Sigmoid colon (tissue), 6 donors: ENCODE measurements at regions not wholly inside any gene's neighbourhood (a gene's known extent, or its start where the extent isn't known, plus 50 kb on each side); places are given as distances from the start of the nearest gene placed in this dataset.
"Not testable (repeated sequence)": the region's sequence is repeated elsewhere in the genome, so short reads cannot be mapped to it uniquely, and the experiment has no call there.

Experiments
- DNase-seq: peaks from one replicate; pipeline ENCODE4 v3.0.0-alpha.2; 2019
- H3K27ac ChIP-seq, 4 donors: fragments of 200-600 bp; sonication (generic); one replicate each; pipeline ENCODE4 v1.5.1; 2016 to 2019; ENCODE audit warnings: mild to moderate bottlenecking in 1 of 4
- H3K27me3 ChIP-seq, 3 donors: fragments of 200-600 bp; sonication (generic); one replicate each; pipeline ENCODE4 v1.5.1; 2019; ENCODE audit warnings: mild to moderate bottlenecking in 1 of 3
- H3K36me3 ChIP-seq, 4 donors: fragments of 200-600 bp; sonication (generic); one replicate each; pipeline ENCODE4 v1.5.1; 2016 to 2019
- H3K4me1 ChIP-seq, 4 donors: fragments of 200-600 bp; sonication (generic); one replicate each; pipeline ENCODE4 v1.5.1; 2017 to 2019
- H3K4me3 ChIP-seq, 4 donors: fragments of 200-600 bp; sonication (generic); one replicate each; pipeline ENCODE4 v1.5.1; 2017 to 2019; ENCODE audit warnings: mild to moderate bottlenecking in 2 of 4, moderate library complexity in 1 of 4
- H3K9me3 ChIP-seq, 4 donors: fragments of 200-600 bp in 3 of 4; sonication (generic) in 3 of 4; one replicate each; pipeline versions ENCODE4 v1.5.1 to v1.6.1; 2013 to 2019
- CTCF ChIP-seq, 4 experiments: fragments of 450-650 bp in 3 of 4; fragments of 200-600 bp in 1 of 4; IDR thresholded peaks; one replicate each; pipeline ENCODE4 v1.5.1; 2016 to 2019; ENCODE audit warnings: antibody characterized with exemption in 4 of 4, mild to moderate bottlenecking in 3 of 4, moderate library complexity in 2 of 4
- EP300 ChIP-seq, 4 donors: sonication (generic); formaldehyde crosslinking; IDR thresholded peaks; one replicate each; pipeline ENCODE4 v1.6.1; 2017; ENCODE audit warnings: antibody characterized with exemption in 4 of 4
- POLR2A ChIP-seq, 2 donors: fragments of 450-650 bp; IDR thresholded peaks; one replicate each; pipeline ENCODE4 v1.6.1; 2016; ENCODE audit warnings: antibody characterized with exemption in 2 of 2, mild to moderate bottlenecking in 2 of 2, moderate library complexity in 2 of 2
- POLR2AphosphoS5 ChIP-seq, 4 donors: sonication (generic); formaldehyde crosslinking; IDR thresholded peaks; one replicate each; pipeline ENCODE4 v1.6.1; 2017; ENCODE audit warnings: antibody characterized with exemption in 4 of 4
- WGBS, 2 donors: extraction: QIAGEN DNeasy Blood & Tissue Kit; methylation state at CpG; one replicate each; pipeline ENCODE4 v1.1.7; 2013; 5-methylcytosine and 5-hydroxymethylcytosine counted together
- intact Hi-C: fragments of 100-400 bp; cut with DNase I; formaldehyde crosslinking; loops from one replicate; pipeline ENCODE4 v1.15.1; 2023
- donor health status: healthy with polysubstance abuse.
- donor health status: healthy.

GRCh38 chr3:101119535-101119934, 126.3 kb upstream of the ABI3BP start:
- Histone ChIP-seq H3K9me3 (no peaks in the 10 kb centered on the region), H3K27me3 (no peaks in the 10 kb centered on the region), H3K4me3 (no peak overlapping the region), H3K36me3 (no peaks in the 10 kb centered on the region), H3K27ac (no peak overlapping the region), H3K4me1 (no peaks in the 10 kb centered on the region)
- DNase-seq = no peak
- WGBS, 2 donors = 86 to 90% methylated on average over 3 of the region's 3 CpGs
- no peak for TF ChIP-seq POLR2A (IDR thresholded peaks at IDR 0.05)
- TF ChIP-seq EP300 (IDR thresholded peaks at IDR 0.05) = no peak
- no peak for TF ChIP-seq CTCF (IDR thresholded peaks at IDR 0.05)
- no peak for TF ChIP-seq POLR2AphosphoS5 (IDR thresholded peaks at IDR 0.05)
- intact Hi-C loops = no loop called here

GRCh38 chr3:101117980-101118379, 124.8 kb upstream of the ABI3BP start:
- H3K36me3 ChIP-seq = no peaks in the 10 kb centered on the region
- no peak for TF ChIP-seq EP300 (IDR thresholded peaks at IDR 0.05)
- no peak for TF ChIP-seq POLR2AphosphoS5 (IDR thresholded peaks at IDR 0.05)
- TF ChIP-seq POLR2A (IDR thresholded peaks at IDR 0.05) = no peak
- no peak for TF ChIP-seq CTCF (IDR thresholded peaks at IDR 0.05)
- intact Hi-C loops = no loop called here
- no peaks in the 10 kb centered on the region for H3K27me3 ChIP-seq
- H3K4me3 ChIP-seq = no peak overlapping the region
- WGBS, 2 donors = 79 to 83% methylated on average over 2 of the region's 2 CpGs
- DNase-seq = no peak
- H3K9me3 ChIP-seq = no peaks in the 10 kb centered on the region
- no peak overlapping the region for H3K27ac ChIP-seq
- H3K4me1 ChIP-seq = no peaks in the 10 kb centered on the region

- intact Hi-C loops = no loop called here
- Histone ChIP-seq H3K27ac (no peak overlapping the region), H3K36me3 (no peaks in the 10 kb centered on the region), H3K4me3 (no peak overlapping the region), H3K27me3 (no peaks in the 10 kb centered on the region), H3K9me3 (no peaks in the 10 kb centered on the region), H3K4me1 (no peaks in the 10 kb centered on the region)
- TF ChIP-seq CTCF (IDR thresholded peaks at IDR 0.05) = no peak
- TF ChIP-seq POLR2A (IDR thresholded peaks at IDR 0.05) = no peak
- TF ChIP-seq POLR2AphosphoS5 (IDR thresholded peaks at IDR 0.05) = no peak
- TF ChIP-seq EP300 (IDR thresholded peaks at IDR 0.05) = no peak
- DNase-seq = no peak
- 79 to 83% methylated on average over 3 of the region's 3 CpGs for WGBS, 2 donors
Observed at GRCh38 chr3:101117465-101117864, 124.2 kb upstream of the ABI3BP start.

- H3K27ac ChIP-seq, H3K27me3 ChIP-seq, H3K4me3 ChIP-seq, intact Hi-C loops, DNase-seq, H3K9me3 ChIP-seq, H3K36me3 ChIP-seq, H3K4me1 ChIP-seq: not testable (repeated sequence)
- 91 to 93% methylated on average over 3 of the region's 3 CpGs for WGBS, 2 donors
Observed at GRCh38 chr3:101110295-101110694, 117.1 kb upstream of the ABI3BP start.

GRCh38 chr3:101104321-101104720, 111.1 kb upstream of the ABI3BP start:
- no peak overlapping the region for H3K4me3 ChIP-seq
- H3K36me3 ChIP-seq = no peaks in the 10 kb centered on the region
- TF ChIP-seq POLR2AphosphoS5 (IDR thresholded peaks at IDR 0.05) (no peak), EP300 (IDR thresholded peaks at IDR 0.05) (no peak), CTCF (IDR thresholded peaks at IDR 0.05) (no peak), POLR2A (IDR thresholded peaks at IDR 0.05) (no peak)
- H3K27me3 ChIP-seq = no peaks in the 10 kb centered on the region
- WGBS, 2 donors = 81 to 94% methylated on average over 1 of the region's 1 CpG
- H3K27ac ChIP-seq = no peak overlapping the region
- peaks cover 0 to 26% (median 9%) of the 10 kb centered on the region in 4 donors for H3K4me1 ChIP-seq
- intact Hi-C loops = no loop called here
- DNase-seq = no peak
- no peaks in the 10 kb centered on the region for H3K9me3 ChIP-seq
